ENCODE measurements at regions not wholly inside any gene's neighbourhood (a gene's known extent, or its start where the extent isn't known, plus 50 kb on each side); places are given as distances from the start of the nearest gene placed in this dataset.

- TF ChIP-seq, protein P1, sequence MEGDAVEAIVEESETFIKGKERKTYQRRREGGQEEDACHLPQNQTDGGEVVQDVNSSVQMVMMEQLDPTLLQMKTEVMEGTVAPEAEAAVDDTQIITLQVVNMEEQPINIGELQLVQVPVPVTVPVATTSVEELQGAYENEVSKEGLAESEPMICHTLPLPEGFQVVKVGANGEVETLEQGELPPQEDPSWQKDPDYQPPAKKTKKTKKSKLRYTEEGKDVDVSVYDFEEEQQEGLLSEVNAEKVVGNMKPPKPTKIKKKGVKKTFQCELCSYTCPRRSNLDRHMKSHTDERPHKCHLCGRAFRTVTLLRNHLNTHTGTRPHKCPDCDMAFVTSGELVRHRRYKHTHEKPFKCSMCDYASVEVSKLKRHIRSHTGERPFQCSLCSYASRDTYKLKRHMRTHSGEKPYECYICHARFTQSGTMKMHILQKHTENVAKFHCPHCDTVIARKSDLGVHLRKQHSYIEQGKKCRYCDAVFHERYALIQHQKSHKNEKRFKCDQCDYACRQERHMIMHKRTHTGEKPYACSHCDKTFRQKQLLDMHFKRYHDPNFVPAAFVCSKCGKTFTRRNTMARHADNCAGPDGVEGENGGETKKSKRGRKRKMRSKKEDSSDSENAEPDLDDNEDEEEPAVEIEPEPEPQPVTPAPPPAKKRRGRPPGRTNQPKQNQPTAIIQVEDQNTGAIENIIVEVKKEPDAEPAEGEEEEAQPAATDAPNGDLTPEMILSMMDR (IDR thresholded peaks at IDR 0.05), result no peak
- H3K4me3 Mint-ChIP-seq, result no peak overlapping the region
- H3K36me3 Mint-ChIP-seq (ENCODE audit: low read depth), result no peaks in the 10 kb centered on the region
- DNase-seq, result no peak
- H3K27me3 Mint-ChIP-seq (ENCODE audit: low read depth, poor library complexity), result no peaks in the 10 kb centered on the region
- peaks cover 27% of the 10 kb centered on the region for H3K4me1 Mint-ChIP-seq
- no peaks in the 10 kb centered on the region for H3K9me3 Mint-ChIP-seq
- H3K27ac Mint-ChIP-seq, result no peak overlapping the region
Observed at GRCh38 chr14:53793790-53794505, 162.7 kb downstream of the BMP4 start.

DNA sequence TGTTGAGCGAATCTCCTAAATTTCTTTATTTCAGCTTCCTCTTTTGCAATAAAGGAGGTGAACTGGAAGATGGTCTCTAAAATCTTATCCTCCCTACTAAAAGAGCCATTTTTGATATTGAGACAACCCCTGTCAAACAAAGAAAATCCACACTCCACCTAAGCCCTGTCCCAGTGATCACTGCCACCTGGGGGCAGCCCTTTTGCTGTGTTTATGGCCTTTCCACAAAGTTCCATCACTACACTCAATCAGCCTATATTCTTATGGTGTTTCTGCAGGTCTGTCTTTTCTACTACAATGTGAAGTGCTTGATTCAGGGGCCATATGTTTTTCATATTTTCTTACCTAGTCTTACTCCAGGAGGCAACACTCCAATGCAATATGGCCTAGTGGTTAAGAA lies 163.7 kb downstream of the BMP4 start:
- peaks cover 27% of the 10 kb centered on the region for H3K4me1 Mint-ChIP-seq
- no peaks in the 10 kb centered on the region for H3K9me3 Mint-ChIP-seq
- H3K27ac Mint-ChIP-seq, result no peak overlapping the region
- TF ChIP-seq, protein P1 (IDR thresholded peaks at IDR 0.05), result no peak
- DNase-seq, result no peak
- no peak overlapping the region for H3K4me3 Mint-ChIP-seq
- no peaks in the 10 kb centered on the region for H3K27me3 Mint-ChIP-seq (ENCODE audit: low read depth, poor library complexity)
- no peaks in the 10 kb centered on the region for H3K36me3 Mint-ChIP-seq (ENCODE audit: low read depth)

- no peak for DNase-seq
- Mint-ChIP-seq H3K27me3 (ENCODE audit: low read depth, poor library complexity) (no peaks in the 10 kb centered on the region), H3K36me3 (ENCODE audit: low read depth) (peaks cover 3% of the 10 kb centered on the region)
Observed at GRCh38 chr14:53790731-53791500, 165.7 kb downstream of the BMP4 start.

DNA sequence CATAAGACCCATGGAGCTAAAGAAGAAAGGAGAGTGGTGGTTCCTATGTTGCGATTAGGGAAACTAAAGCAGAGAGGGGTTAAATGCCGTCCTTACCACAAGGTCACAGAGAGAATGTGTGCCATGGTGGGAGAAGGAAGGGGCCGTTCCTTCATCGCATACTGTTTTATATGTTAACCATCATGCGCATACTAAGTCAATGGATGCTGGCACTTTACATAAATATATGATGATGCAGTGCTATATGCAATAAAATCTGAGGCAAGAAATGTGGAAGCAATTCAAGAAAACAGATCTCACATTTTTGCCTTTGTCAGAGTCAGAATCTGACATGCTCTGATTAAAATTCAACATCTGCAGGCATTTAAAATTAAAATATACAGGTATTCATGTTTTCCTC lies 168.1 kb downstream of the BMP4 start:
- no peak for DNase-seq
- H3K4me3 Mint-ChIP-seq, result no peak overlapping the region
- peaks cover 25% of the 10 kb centered on the region for H3K9me3 Mint-ChIP-seq
- no peaks in the 10 kb centered on the region for H3K27me3 Mint-ChIP-seq (ENCODE audit: low read depth, poor library complexity)
- TF ChIP-seq, protein P1 (IDR thresholded peaks at IDR 0.05), result no peak
- peaks cover 21% of the 10 kb centered on the region for H3K4me1 Mint-ChIP-seq
- H3K36me3 Mint-ChIP-seq (ENCODE audit: low read depth), result peaks cover 12% of the 10 kb centered on the region
- H3K27ac Mint-ChIP-seq, result no peak overlapping the region

More at GRCh38 chr14:53790731-53791500, 165.7 kb downstream of the BMP4 start:
- H3K9me3 Mint-ChIP-seq, result peaks cover 3% of the 10 kb centered on the region
- TF ChIP-seq, protein P1 (IDR thresholded peaks at IDR 0.05), result no peak
- peaks cover 27% of the 10 kb centered on the region for H3K4me1 Mint-ChIP-seq
- H3K27ac Mint-ChIP-seq, result no peak overlapping the region
- no peak overlapping the region for H3K4me3 Mint-ChIP-seq

GRCh38 chr14:53786045-53786444 lies 170.6 kb downstream of the BMP4 start:
- Mint-ChIP-seq H3K27me3 (ENCODE audit: low read depth, poor library complexity) (no peaks in the 10 kb centered on the region), H3K27ac (no peak overlapping the region), H3K36me3 (ENCODE audit: low read depth) (peaks cover 12% of the 10 kb centered on the region), H3K4me3 (no peak overlapping the region), H3K4me1 (peaks cover 15% of the 10 kb centered on the region), H3K9me3 (peaks cover 32% of the 10 kb centered on the region)
- DNase-seq, result no peak
- TF ChIP-seq, protein P1 (IDR thresholded peaks at IDR 0.05), result no peak
